ENCODE measurements at regions not wholly inside any gene's neighbourhood (a gene's known extent, or its start where the extent isn't known, plus 50 kb on each side); places are given as distances from the start of the nearest gene placed in this dataset.

DNA sequence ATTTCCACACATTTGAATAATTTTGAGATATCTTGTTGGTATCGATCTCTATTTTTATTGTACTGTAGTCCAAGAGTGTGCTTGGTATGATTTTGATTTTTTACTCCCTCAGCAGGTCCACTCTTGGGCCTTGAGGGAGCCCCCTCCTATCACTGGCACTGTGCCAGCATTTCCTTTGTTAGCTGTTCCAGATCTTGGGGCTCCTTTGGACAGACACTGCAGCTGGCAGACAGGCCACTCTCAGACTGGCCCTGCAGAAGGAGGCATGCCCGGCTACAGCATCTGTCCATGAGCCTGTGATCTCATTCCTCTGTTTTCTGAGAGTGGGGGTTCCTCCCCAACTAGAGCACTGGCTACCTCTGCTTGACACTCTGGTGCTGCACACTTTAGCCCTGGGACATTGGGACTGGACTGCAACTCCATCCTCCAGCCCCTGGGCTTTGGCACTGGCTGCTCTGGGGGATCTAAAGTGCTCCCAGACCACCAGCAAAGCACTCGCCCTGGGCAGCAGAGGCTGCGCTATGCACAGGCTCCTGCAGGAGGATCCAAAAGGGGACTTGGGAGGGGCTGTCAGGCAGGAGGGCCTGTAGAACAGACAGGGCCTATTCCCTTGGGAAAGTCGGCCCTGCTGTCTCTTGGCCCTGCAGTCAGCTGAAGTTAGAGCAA is 271.3 kb upstream of the DMAC1 start:
- Mint-ChIP-seq H3K27me3 (ENCODE audit: low read depth) (no peaks in the 10 kb centered on the region), H3K4me3 (no peak overlapping the region), H3K27ac (no peak overlapping the region), H3K4me1 (ENCODE audit: low read depth) (peaks cover 2% of the 10 kb centered on the region), H3K36me3 (ENCODE audit: low read depth) (no peaks in the 10 kb centered on the region), H3K9me3 (ENCODE audit: insufficient read depth) (no peaks in the 10 kb centered on the region)
- POLR2A ChIA-PET, result no interaction called here
- no peak for ATAC-seq
- CTCF ChIA-PET, result no interaction called here
- no peak for DNase-seq

DNA sequence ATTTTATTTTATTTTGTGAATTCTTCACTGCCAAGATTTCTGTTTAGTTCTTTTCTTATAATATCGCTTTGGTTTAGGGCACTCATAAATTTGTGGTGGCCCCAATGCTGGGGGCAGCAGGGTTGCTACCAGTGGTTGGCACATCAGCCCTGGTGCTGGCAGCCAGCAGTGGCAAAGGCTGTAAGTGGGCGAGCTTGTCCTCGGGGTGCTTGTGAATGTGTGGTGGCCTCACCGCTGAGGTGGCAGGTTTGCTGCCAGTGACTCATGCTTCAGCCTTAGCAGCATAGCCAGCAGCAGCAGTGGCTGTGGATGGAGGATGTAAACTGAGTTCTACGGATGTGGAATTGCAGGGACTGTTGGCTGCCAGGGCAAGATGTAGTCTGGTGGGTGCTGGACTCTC is 262.9 kb upstream of the DMAC1 start:
- ATAC-seq (no peak), DNase-seq (no peak)
- Mint-ChIP-seq H3K9me3 (ENCODE audit: insufficient read depth) (no peaks in the 10 kb centered on the region), H3K36me3 (ENCODE audit: low read depth) (no peaks in the 10 kb centered on the region), H3K27me3 (ENCODE audit: low read depth) (no peaks in the 10 kb centered on the region), H3K4me1 (ENCODE audit: low read depth) (peaks cover 2% of the 10 kb centered on the region), H3K27ac (no peak overlapping the region), H3K4me3 (no peak overlapping the region)
- ChIA-PET CTCF (no interaction called here), POLR2A (no interaction called here)

DNA sequence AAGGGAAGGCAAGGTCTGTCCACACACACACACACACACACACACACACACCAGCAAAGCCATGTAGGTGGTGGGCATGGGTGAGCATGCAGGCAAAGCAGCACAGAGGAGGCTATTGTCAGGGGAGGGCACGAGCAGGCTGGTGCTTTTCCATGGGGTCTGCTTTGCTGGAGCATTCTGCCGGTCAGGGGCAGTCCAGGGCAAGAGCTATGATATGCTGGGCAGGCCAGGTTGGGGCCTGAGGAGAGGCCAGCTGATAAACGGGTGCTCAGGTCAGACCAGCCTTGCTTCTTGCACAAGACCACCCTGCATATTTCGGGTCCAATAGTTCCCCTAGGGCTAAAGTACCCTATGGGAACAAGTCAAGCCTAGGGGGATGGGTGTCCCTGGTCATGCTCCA is 253.9 kb upstream of the DMAC1 start:
- H3K27me3 Mint-ChIP-seq (ENCODE audit: low read depth), result no peaks in the 10 kb centered on the region
- ChIA-PET CTCF (no interaction called here), POLR2A (no interaction called here)
- H3K4me1 Mint-ChIP-seq (ENCODE audit: low read depth), result no peaks in the 10 kb centered on the region
- H3K36me3 Mint-ChIP-seq (ENCODE audit: low read depth), result no peaks in the 10 kb centered on the region
- peaks cover 16% of the 10 kb centered on the region for H3K9me3 Mint-ChIP-seq (ENCODE audit: insufficient read depth)
- ATAC-seq (no peak), DNase-seq (no peak)
- H3K4me3 Mint-ChIP-seq, result no peak overlapping the region
- H3K27ac Mint-ChIP-seq, result no peak overlapping the region

DNA sequence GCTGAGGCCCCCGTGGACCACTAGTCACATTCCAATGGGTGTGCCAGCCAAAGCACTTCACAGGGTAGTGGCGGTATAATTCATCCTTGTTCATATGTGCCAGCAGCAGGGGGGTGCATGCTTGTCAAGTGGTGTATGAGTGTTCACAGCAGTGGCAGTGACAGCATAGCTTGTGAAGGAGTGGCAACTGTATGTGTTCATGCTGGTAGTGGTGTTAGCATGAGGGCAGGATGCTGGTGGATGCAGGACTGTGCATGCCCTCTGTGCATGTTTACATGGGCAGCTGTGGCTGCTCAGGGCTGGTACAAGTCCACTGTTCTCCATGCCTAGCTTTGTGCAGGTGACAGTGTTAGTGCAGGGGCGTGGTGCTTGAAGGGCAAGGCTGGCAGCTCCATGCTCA is 253.4 kb upstream of the DMAC1 start:
- ATAC-seq (no peak), DNase-seq (no peak)
- ChIA-PET POLR2A (no interaction called here), CTCF (no interaction called here)
- H3K4me1 Mint-ChIP-seq (ENCODE audit: low read depth), result no peaks in the 10 kb centered on the region
- no peaks in the 10 kb centered on the region for H3K36me3 Mint-ChIP-seq (ENCODE audit: low read depth)
- no peak overlapping the region for H3K4me3 Mint-ChIP-seq
- no peaks in the 10 kb centered on the region for H3K27me3 Mint-ChIP-seq (ENCODE audit: low read depth)
- H3K9me3 Mint-ChIP-seq (ENCODE audit: insufficient read depth), result peaks cover 16% of the 10 kb centered on the region
- H3K27ac Mint-ChIP-seq, result no peak overlapping the region

DNA sequence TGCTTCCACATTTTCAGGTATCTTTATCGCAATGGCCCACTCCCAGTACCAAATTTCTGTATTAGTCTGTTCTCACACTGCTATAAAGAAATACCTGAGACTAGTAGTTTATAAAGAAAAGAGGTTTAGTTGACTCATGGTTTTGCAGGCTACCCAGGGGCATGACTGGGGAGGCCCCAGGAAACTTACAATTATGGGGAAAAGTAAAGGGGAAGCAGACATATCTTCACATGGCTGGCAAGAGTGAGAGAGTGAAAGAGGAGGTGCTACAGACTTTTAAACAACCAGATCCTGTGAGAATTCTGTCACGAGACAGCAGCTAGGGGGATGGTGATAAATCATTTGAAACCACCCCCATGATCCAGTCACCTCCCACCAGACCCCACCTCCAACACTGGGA is 238.2 kb upstream of the DMAC1 start:
- Mint-ChIP-seq H3K36me3 (ENCODE audit: low read depth) (peaks cover 2% of the 10 kb centered on the region), H3K27ac (no peak overlapping the region), H3K4me1 (ENCODE audit: low read depth) (no peaks in the 10 kb centered on the region), H3K9me3 (ENCODE audit: insufficient read depth) (no peaks in the 10 kb centered on the region), H3K4me3 (no peak overlapping the region), H3K27me3 (ENCODE audit: low read depth) (no peaks in the 10 kb centered on the region)
- DNase-seq (no peak), ATAC-seq (no peak)
- ChIA-PET CTCF (no interaction called here), POLR2A (no interaction called here)

DNA sequence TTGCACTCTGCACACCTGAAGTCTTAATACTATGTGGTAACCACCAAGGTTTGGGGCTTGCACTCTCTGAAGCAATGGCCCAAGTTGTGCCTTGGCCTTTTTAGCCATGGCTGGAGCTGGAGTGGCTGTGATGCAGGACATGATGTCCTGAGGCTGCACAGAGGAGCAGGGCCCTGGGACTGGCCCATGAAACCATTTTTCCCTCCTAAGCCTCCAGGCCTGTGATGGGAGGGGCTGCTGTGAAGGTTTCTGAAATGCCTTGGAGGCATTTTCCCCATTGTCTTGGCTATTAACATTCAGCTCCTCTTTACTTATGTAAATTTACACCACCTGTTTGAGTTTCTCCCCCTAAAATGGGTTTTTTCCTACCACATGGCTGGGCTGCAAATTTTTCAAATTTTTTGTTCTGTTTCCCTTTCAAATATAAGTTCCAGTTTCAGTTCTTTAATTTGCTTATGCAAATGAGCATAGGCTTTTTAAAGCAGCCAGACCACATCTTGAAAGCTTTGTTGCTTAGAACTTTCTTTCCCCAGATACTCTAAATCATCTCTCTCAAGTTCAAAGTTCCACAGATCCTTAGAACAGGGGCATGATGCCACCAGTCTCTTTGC is 237.4 kb upstream of the DMAC1 start:
- POLR2A ChIA-PET, result no interaction called here
- Mint-ChIP-seq H3K36me3 (ENCODE audit: low read depth) (peaks cover 2% of the 10 kb centered on the region), H3K4me3 (no peak overlapping the region), H3K27me3 (ENCODE audit: low read depth) (no peaks in the 10 kb centered on the region), H3K4me1 (ENCODE audit: low read depth) (no peaks in the 10 kb centered on the region), H3K27ac (no peak overlapping the region), H3K9me3 (ENCODE audit: insufficient read depth) (no peaks in the 10 kb centered on the region)
- no peak for ATAC-seq
- CTCF ChIA-PET, result no interaction called here
- no peak for DNase-seq

DNA sequence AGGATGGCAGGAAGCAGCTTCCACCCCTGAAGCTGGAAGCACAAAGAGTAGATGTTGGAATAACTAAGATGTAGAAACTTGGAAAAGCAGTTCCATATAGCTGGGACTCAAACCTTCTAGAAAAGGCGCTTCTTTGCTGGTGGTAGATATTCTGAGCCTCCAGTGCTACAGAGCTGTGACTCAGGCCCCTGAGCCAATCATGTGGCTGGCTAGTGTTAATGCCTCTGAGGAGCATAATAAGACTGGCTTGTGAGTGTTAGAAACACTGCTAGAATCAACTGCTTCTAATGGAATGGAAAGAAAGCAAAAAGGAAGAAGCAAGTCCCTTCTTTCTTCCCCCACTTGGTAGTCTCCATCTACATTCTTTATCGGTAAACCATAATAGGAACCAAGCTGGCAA is 234.2 kb upstream of the DMAC1 start:
- ATAC-seq, result no peak
- Mint-ChIP-seq H3K4me1 (ENCODE audit: low read depth) (peaks cover 5% of the 10 kb centered on the region), H3K36me3 (ENCODE audit: low read depth) (peaks cover 2% of the 10 kb centered on the region), H3K27me3 (ENCODE audit: low read depth) (no peaks in the 10 kb centered on the region), H3K9me3 (ENCODE audit: insufficient read depth) (no peaks in the 10 kb centered on the region), H3K4me3 (no peak overlapping the region), H3K27ac (no peak overlapping the region)
- ChIA-PET CTCF (interaction anchor here (1.0 kb wide), 1 partner anchor 10 kb away, joined by 3 read pairs; no protein-coding TSS in a partner anchor), POLR2A (no interaction called here)
- DNase-seq, result no peak

DNA sequence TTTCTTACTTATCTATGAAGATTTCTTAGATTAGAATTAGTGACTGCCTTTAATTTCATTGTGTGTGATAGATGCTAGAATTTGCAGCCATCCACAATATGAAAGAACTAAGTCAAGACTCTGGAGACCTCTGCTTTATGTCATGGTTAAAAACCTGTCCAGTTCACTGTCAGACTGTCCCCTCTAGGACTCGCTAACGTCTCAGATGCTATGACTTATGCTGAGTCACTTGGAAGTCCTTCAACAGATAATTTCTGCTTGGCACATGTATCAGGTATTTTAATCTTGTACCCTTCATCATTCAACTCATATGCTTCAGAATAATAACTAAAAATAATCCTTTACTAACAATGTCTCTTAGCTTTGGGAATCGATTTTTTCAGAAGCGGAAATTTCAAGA is 230.5 kb upstream of the DMAC1 start:
- no peaks in the 10 kb centered on the region for H3K36me3 Mint-ChIP-seq (ENCODE audit: low read depth)
- DNase-seq (no peak), ATAC-seq (no peak)
- CTCF ChIA-PET, result interaction anchor here (1.2 kb wide), 1 partner anchor 35 kb away, joined by 3 read pairs; no protein-coding TSS in a partner anchor
- peaks cover 5% of the 10 kb centered on the region for H3K4me1 Mint-ChIP-seq (ENCODE audit: low read depth)
- no peak overlapping the region for H3K4me3 Mint-ChIP-seq
- POLR2A ChIA-PET, result no interaction called here
- no peaks in the 10 kb centered on the region for H3K27me3 Mint-ChIP-seq (ENCODE audit: low read depth)
- no peak overlapping the region for H3K27ac Mint-ChIP-seq
- H3K9me3 Mint-ChIP-seq (ENCODE audit: insufficient read depth), result no peaks in the 10 kb centered on the region

DNA sequence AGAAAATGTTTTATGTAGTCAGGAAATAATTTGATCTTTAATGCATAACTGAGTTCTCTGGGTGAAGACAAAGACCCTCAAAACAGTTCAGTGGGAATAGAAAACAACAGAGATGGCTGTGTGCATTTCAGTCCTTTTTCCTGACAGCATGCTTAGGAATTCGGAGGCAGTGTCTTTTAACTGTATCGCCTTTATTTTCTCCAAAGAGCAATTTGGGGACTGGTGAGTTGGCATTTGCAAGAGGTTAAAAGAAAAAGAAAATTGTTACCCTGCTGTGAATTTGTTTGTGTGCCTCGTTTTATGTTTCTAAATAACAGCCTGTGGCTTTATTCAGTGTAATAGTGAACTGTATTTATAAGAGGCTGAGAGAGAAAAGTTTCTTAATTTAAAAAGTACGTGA is 227.8 kb upstream of the DMAC1 start:
- H3K36me3 Mint-ChIP-seq (ENCODE audit: low read depth), result no peaks in the 10 kb centered on the region
- H3K4me3 Mint-ChIP-seq, result no peak overlapping the region
- CTCF ChIA-PET, result no interaction called here

DNA sequence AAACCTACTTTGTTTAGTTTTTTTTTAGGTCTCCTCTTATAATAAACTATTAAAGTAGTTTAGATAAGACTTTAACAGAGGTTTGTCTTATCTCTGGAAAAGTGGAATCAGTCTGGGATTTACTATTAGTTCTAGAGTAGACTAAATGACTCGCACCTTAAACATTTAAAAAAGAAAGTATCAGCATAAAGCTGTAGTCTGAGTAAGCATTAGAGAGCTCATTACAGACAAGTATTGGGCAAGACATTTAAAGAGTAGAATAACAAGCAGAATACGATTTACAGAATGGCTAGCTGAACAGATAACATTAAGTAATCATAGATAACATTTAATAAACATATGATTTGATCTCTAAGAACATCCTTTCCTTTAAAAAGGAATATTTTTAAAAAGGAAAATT is 226.0 kb upstream of the DMAC1 start:
- ChIA-PET CTCF (no interaction called here), POLR2A (no interaction called here)
- Mint-ChIP-seq H3K9me3 (ENCODE audit: insufficient read depth) (no peaks in the 10 kb centered on the region), H3K27ac (no peak overlapping the region), H3K4me1 (ENCODE audit: low read depth) (no peaks in the 10 kb centered on the region), H3K4me3 (no peak overlapping the region), H3K36me3 (ENCODE audit: low read depth) (no peaks in the 10 kb centered on the region), H3K27me3 (ENCODE audit: low read depth) (no peaks in the 10 kb centered on the region)
- no peak for ATAC-seq
- no peak for DNase-seq

More for the DNA sequence above, 227.8 kb upstream of the DMAC1 start:
- ATAC-seq, result no peak
- Mint-ChIP-seq H3K27ac (no peak overlapping the region), H3K27me3 (ENCODE audit: low read depth) (no peaks in the 10 kb centered on the region), H3K9me3 (ENCODE audit: insufficient read depth) (no peaks in the 10 kb centered on the region), H3K4me1 (ENCODE audit: low read depth) (peaks cover 5% of the 10 kb centered on the region)
- no peak for DNase-seq
- POLR2A ChIA-PET, result no interaction called here

DNA sequence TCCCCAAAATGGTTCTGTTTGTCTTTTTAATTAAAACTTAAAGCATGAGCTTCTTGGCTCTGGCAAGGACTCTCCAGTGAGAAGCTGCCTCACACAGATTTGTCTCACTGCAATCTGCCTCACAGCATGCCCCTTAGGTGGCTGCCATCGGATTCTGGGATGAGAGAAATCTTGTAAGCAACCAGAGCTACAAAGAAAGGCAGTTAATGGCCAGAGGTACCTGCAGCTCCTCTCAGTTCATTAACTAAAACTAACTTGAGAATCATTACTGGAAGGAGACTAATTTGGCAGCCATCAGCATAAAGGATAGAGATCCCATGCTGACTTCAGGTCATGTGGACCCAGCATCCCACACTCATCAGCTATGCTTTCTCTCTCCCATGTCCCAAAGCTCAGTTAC is 220.6 kb upstream of the DMAC1 start:
- Mint-ChIP-seq H3K27ac (no peak overlapping the region), H3K4me1 (ENCODE audit: low read depth) (no peaks in the 10 kb centered on the region), H3K9me3 (ENCODE audit: insufficient read depth) (no peaks in the 10 kb centered on the region), H3K4me3 (no peak overlapping the region), H3K27me3 (ENCODE audit: low read depth) (no peaks in the 10 kb centered on the region), H3K36me3 (ENCODE audit: low read depth) (no peaks in the 10 kb centered on the region)
- CTCF ChIA-PET, result no interaction called here
- no peak for ATAC-seq
- POLR2A ChIA-PET, result no interaction called here
- no peak for DNase-seq

DNA sequence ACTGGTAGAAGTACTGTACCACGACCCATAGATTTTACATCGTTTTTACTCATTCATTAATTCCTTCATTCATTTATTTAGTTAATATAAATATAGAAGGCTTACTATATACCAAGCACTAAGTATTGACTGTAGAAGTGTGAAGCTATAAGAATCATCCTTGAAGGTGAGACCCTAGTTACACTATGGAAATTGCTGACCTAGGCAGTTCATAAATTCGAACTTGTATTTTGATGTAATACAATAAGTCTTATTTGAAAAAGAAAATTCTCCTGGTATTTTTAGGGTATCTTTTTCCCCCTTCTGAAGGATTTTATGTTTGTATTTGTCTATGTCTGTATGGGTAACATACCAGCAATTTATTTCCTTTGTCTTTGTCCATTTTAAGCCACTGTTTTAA is 220.1 kb upstream of the DMAC1 start:
- no peak overlapping the region for H3K4me3 Mint-ChIP-seq
- CTCF ChIA-PET, result no interaction called here
- no peaks in the 10 kb centered on the region for H3K27me3 Mint-ChIP-seq (ENCODE audit: low read depth)
- DNase-seq (no peak), ATAC-seq (no peak)
- H3K4me1 Mint-ChIP-seq (ENCODE audit: low read depth), result no peaks in the 10 kb centered on the region
- H3K9me3 Mint-ChIP-seq (ENCODE audit: insufficient read depth), result no peaks in the 10 kb centered on the region
- POLR2A ChIA-PET, result no interaction called here
- no peak overlapping the region for H3K27ac Mint-ChIP-seq
- H3K36me3 Mint-ChIP-seq (ENCODE audit: low read depth), result no peaks in the 10 kb centered on the region

DNA sequence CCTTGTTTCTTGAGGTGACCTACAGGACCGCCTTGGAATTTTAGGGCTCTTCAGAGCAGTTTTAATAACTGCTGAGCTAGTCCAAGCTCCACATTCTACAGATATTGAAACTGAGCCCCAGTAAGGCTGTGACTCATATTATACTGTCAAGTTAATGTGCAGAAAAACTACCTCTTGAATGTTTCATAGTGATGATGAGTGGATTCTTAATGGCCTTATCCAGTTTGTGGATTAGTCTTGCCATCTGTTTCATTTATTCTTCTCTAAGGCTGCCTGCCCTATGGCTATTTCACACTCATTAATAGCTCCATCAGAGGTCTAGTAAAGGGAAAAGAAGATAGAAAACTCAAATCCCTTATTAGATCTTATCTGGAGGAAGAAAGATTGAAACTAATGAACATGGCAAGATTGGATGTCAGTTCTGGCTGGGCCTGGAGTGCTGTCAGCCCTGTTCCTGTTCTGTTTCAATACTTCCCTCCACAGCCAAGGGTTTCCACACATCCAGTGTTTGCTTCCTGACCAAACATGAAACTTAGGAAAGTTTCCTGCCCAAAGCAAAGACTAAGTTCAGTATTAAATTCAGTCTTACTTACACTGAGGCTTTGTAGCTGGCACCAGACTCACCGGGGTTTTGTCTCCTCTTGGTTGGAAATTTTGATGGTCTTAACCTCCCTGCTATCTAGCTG is 215.6 kb upstream of the DMAC1 start:
- Mint-ChIP-seq H3K27me3 (ENCODE audit: low read depth) (no peaks in the 10 kb centered on the region), H3K36me3 (ENCODE audit: low read depth) (no peaks in the 10 kb centered on the region), H3K27ac (no peak overlapping the region), H3K4me1 (ENCODE audit: low read depth) (no peaks in the 10 kb centered on the region), H3K4me3 (no peak overlapping the region), H3K9me3 (ENCODE audit: insufficient read depth) (no peaks in the 10 kb centered on the region)
- ATAC-seq, result no peak
- CTCF ChIA-PET, result no interaction called here
- POLR2A ChIA-PET, result no interaction called here
- DNase-seq, result no peak

Data from activated CD8-positive, alpha-beta T cell treated with anti-CD3 and anti-CD28 coated beads, Interleukin-2, amount 10 ng/mL, durations not matched to agents 7 days and 5 days (primary cell).